Calu3 (cell line): ENCODE measurements at regions not wholly inside any gene's neighbourhood (a gene's known extent, or its start where the extent isn't known, plus 50 kb on each side); places are given as distances from the start of the nearest gene placed in this dataset.

Experiments
- BruUV-seq: library from RNA; stranded (reverse); fragments of 400-500 nt; replicated peaks from 2 replicates; lab custom pipeline; 2021; lab: Mats Ljungman, UMichigan
- CTCF ChIA-PET: fragments of 300-600 bp; sonication (Branson Sonifier 250); formaldehyde crosslinking; loops from one replicate; lab custom pipeline; 2022; ENCODE audit warnings: antibody characterized with exemption; lab: Charles Lee
- DNase-seq: peaks from one replicate; pipeline ENCODE4 v3.0.0; 2022
- H3K27ac Mint-ChIP-seq: one replicate; pipeline ENCODE4 v1.8.0; 2022; ENCODE audit warnings: mixed read lengths; ENCODE audit not compliant: unreplicated experiment
- H3K27me3 Mint-ChIP-seq: one replicate; pipeline ENCODE4 v1.8.0; 2022; ENCODE audit warnings: mixed read lengths; ENCODE audit not compliant: unreplicated experiment
- H3K36me3 Mint-ChIP-seq: one replicate; pipeline ENCODE4 v1.8.0; 2022; ENCODE audit warnings: mild to moderate bottlenecking, moderate library complexity, mixed read lengths; ENCODE audit not compliant: insufficient read depth, unreplicated experiment
- H3K4me1 Mint-ChIP-seq: one replicate; pipeline ENCODE4 v1.8.0; 2022; ENCODE audit warnings: mild to moderate bottlenecking, low read depth, mixed read lengths; ENCODE audit not compliant: unreplicated experiment
- H3K4me3 Mint-ChIP-seq: one replicate; pipeline ENCODE4 v1.8.0; 2022; ENCODE audit warnings: mild to moderate bottlenecking, low read depth, moderate library complexity, mixed read lengths; ENCODE audit not compliant: unreplicated experiment
- H3K9me3 Mint-ChIP-seq: one replicate; pipeline ENCODE4 v1.8.0; 2022; ENCODE audit warnings: low read depth, mixed read lengths; ENCODE audit not compliant: unreplicated experiment
- intact Hi-C: fragments of 100-400 bp; cut with micrococcal nuclease; formaldehyde crosslinking; loops from one replicate; pipeline ENCODE4 v1.10.0; 2022; ENCODE audit not compliant: unreplicated experiment
- TF ChIP-seq, protein P1 (sequence below): fragments of 200-600 bp; IDR thresholded peaks from one replicate; pipeline ENCODE4 v1.8.0; 2022; ENCODE audit warnings: antibody characterized with exemption; ENCODE audit not compliant: unreplicated experiment

DNA sequence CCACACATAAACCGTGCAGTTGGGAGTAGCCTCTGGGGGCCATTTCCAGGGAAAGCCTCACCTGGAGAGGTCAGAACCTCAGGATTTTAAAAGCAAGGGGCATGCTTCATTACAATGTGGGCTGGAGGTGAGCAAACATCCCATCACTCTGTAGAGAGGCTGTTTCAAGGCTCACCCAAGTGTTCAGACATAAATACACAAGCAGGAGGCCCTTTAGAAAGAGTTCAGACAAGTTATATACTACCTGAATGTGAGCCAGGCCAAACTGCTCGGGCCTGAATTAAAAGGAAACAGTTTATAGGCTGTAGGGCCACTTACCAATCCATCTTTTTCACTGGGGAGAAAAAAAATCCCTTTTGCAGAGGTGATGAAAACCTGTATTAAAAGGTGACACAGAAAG is 540.0 kb upstream of the ZEB2 start:
- Mint-ChIP-seq H3K36me3 (no peaks in the 10 kb centered on the region), H3K9me3 (peaks cover 2% of the 10 kb centered on the region), H3K27me3 (no peaks in the 10 kb centered on the region), H3K4me3 (no peak overlapping the region), H3K27ac (no peak overlapping the region), H3K4me1 (no peaks in the 10 kb centered on the region)
- intact Hi-C loops, result loop anchor here (10.0 kb wide), 1 partner anchor 1815 kb away; no protein-coding TSS in a partner anchor
- TF ChIP-seq, protein P1, sequence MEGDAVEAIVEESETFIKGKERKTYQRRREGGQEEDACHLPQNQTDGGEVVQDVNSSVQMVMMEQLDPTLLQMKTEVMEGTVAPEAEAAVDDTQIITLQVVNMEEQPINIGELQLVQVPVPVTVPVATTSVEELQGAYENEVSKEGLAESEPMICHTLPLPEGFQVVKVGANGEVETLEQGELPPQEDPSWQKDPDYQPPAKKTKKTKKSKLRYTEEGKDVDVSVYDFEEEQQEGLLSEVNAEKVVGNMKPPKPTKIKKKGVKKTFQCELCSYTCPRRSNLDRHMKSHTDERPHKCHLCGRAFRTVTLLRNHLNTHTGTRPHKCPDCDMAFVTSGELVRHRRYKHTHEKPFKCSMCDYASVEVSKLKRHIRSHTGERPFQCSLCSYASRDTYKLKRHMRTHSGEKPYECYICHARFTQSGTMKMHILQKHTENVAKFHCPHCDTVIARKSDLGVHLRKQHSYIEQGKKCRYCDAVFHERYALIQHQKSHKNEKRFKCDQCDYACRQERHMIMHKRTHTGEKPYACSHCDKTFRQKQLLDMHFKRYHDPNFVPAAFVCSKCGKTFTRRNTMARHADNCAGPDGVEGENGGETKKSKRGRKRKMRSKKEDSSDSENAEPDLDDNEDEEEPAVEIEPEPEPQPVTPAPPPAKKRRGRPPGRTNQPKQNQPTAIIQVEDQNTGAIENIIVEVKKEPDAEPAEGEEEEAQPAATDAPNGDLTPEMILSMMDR, result no peak
- CTCF ChIA-PET, result no interaction called here
- no TSS peak for BruUV-seq
- no peak for DNase-seq

DNA sequence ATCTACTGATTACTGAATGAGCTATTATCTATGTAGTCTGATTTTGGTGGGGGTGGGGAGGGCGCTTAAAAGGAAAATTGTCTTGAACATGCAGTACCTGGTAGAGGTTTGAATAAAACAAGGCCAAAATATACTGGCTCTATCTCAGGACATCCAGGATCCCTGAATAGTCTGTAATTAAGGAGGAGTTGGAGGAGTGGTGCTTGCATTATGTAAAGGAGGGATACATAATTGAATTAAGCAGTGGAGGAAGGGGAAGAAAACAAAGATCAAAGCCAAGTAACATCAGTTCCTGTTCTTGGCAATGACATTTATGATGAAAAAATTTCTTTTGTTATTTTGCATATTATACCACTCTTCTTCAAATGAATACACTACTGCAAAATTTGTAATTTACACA is 539.4 kb upstream of the ZEB2 start:
- Mint-ChIP-seq H3K36me3 (no peaks in the 10 kb centered on the region), H3K4me3 (no peak overlapping the region), H3K9me3 (peaks cover 2% of the 10 kb centered on the region), H3K4me1 (no peaks in the 10 kb centered on the region), H3K27ac (no peak overlapping the region), H3K27me3 (no peaks in the 10 kb centered on the region)
- CTCF ChIA-PET, result no interaction called here
- intact Hi-C loops, result no loop called here
- BruUV-seq, result no TSS peak
- TF ChIP-seq, protein P1, result no peak
- DNase-seq, result no peak

DNA sequence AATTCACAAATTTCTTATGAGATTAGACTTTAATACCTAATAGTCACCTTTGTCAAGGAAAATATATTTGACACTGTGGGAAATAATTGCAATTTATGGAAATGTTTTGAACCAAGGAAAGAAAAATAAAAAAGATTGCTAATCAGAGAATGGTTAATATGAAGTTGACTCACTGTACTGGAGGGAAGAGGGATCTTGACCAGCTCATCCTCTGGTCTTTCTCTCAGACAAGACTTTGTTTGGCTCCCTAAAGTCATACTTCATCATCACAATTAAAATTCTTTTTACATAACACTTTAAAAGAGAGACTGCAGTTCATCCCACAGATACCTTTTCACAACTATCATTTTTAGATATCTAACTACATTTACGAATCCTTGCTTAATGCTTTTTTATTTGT is 538.5 kb upstream of the ZEB2 start:
- intact Hi-C loops, result no loop called here
- no peak overlapping the region for H3K27ac Mint-ChIP-seq
- H3K27me3 Mint-ChIP-seq, result no peaks in the 10 kb centered on the region
- no peak overlapping the region for H3K4me3 Mint-ChIP-seq
- TF ChIP-seq, protein P1, result no peak
- CTCF ChIA-PET, result no interaction called here
- H3K9me3 Mint-ChIP-seq, result peaks cover under 1% of the 10 kb centered on the region
- no TSS peak for BruUV-seq
- H3K36me3 Mint-ChIP-seq, result no peaks in the 10 kb centered on the region
- DNase-seq, result no peak
- no peaks in the 10 kb centered on the region for H3K4me1 Mint-ChIP-seq

DNA sequence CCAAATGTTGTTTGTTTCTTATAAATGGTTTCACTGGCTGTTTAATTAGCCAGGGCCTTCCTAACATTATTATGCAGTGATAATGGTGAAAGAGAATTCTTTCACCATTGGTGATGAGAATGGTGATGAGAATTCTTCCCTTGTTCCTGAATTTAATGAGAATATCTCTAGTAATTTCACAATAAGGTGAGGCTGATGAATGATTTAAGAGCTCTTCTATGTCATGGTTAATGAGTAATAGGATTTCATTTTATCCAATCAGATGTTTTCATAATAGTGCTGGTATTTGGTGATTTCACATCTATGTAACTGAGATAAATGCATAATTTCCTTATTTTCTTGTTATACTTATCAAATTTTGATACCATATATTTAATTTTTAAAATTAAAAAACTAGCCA is 535.7 kb upstream of the ZEB2 start:
- no peak for DNase-seq

More for the DNA sequence above, 535.7 kb upstream of the ZEB2 start:
- H3K27me3 Mint-ChIP-seq, result no peaks in the 10 kb centered on the region
- H3K4me3 Mint-ChIP-seq, result no peak overlapping the region
- intact Hi-C loops, result no loop called here
- no TSS peak for BruUV-seq
- TF ChIP-seq, protein P1, result no peak
- no peaks in the 10 kb centered on the region for H3K4me1 Mint-ChIP-seq
- no peaks in the 10 kb centered on the region for H3K36me3 Mint-ChIP-seq
- H3K27ac Mint-ChIP-seq, result no peak overlapping the region
- H3K9me3 Mint-ChIP-seq, result no peaks in the 10 kb centered on the region
- CTCF ChIA-PET, result no interaction called here
